ENCODE measurements at regions not wholly inside any gene's neighbourhood (a gene's known extent, or its start where the extent isn't known, plus 50 kb on each side); places are given as distances from the start of the nearest gene placed in this dataset.

- no peak for DNase-seq (ENCODE audit: low spot score)
- Histone ChIP-seq H3K36me3 (ENCODE audit: control insufficient read depth in 4 of 4, insufficient read depth in 3 of 4, low read depth in 1 of 4, low read length in 3 of 4) (no peaks in the 10 kb centered on the region), H3K27me3 (ENCODE audit: control insufficient read depth in 4 of 4, insufficient read depth in 4 of 4, low read length in 3 of 4) (no peaks in the 10 kb centered on the region), H3K9me3 (ENCODE audit: control insufficient read depth in 4 of 4, low read length in 3 of 4) (peaks cover 0 to 4% (median under 1%) of the 10 kb centered on the region in 4 donors), H3K4me1 (ENCODE audit: control insufficient read depth in 4 of 4, insufficient read depth in 4 of 4, low read length in 3 of 4) (no peaks in the 10 kb centered on the region), H3K4me3 (ENCODE audit: low read depth in 1 of 3, low read length in 3 of 3) (no peak overlapping the region), H3K27ac (ENCODE audit: low read depth in 1 of 2, low read length in 2 of 2) (no peak overlapping the region), H3K9ac (ENCODE audit: low read depth in 1 of 2, low read length in 2 of 2) (no peak overlapping the region)
- TF ChIP-seq MAX (IDR thresholded peaks at IDR 0.05) (no peak), ATF3 (IDR thresholded peaks at IDR 0.05) (no peak), GABPA (IDR thresholded peaks at IDR 0.05 in 1 of 2, conservative IDR thresholded peaks at IDR 0.05 in 1 of 2) (no peak), HNF4A (conservative IDR thresholded peaks at IDR 0.05) (no peak), TAF1 (conservative IDR thresholded peaks at IDR 0.05) (no peak), JUND (IDR thresholded peaks at IDR 0.05) (no peak), EGR1 (IDR thresholded peaks at IDR 0.05; ENCODE audit: low read depth in 2 of 2) (no peak)
- 82% methylated on average over 5 of the region's 5 CpGs for WGBS
These were observed 119.1 kb downstream of the LRATD1 start for GRCh38 chr2:14751581-14751980.

GRCh38 chr2:14752295-14752694 is 119.8 kb downstream of the LRATD1 start:
- H3K9me3 ChIP-seq (ENCODE audit: control insufficient read depth in 4 of 4, low read length in 3 of 4) = peaks cover 0 to 2% (median 0%) of the 10 kb centered on the region in 4 donors
- H3K9ac ChIP-seq (ENCODE audit: low read depth in 1 of 2, low read length in 2 of 2) = no peak overlapping the region
- H3K4me1 ChIP-seq (ENCODE audit: control insufficient read depth in 4 of 4, insufficient read depth in 4 of 4, low read length in 3 of 4) = no peaks in the 10 kb centered on the region
- H3K4me3 ChIP-seq (ENCODE audit: low read depth in 1 of 3, low read length in 3 of 3) = no peak overlapping the region
- WGBS = 72% methylated on average over 3 of the region's 3 CpGs
- H3K27ac ChIP-seq (ENCODE audit: low read depth in 1 of 2, low read length in 2 of 2) = no peak overlapping the region
- TF ChIP-seq CTCF (IDR thresholded peaks at IDR 0.05; ENCODE audit: low read depth, low read length, missing input control) = no peak
- TF ChIP-seq RAD21 (IDR thresholded peaks at IDR 0.05) = no peak
- TF ChIP-seq NR2F2 (IDR thresholded peaks at IDR 0.05) = no peak
- TF ChIP-seq ZBTB33 (IDR thresholded peaks at IDR 0.05) = no peak
- TF ChIP-seq TAF1 (conservative IDR thresholded peaks at IDR 0.05) = no peak
- TF ChIP-seq SP1 (IDR thresholded peaks at IDR 0.05) = no peak
- no peak for TF ChIP-seq MAX (IDR thresholded peaks at IDR 0.05)
- no peak for TF ChIP-seq YY1 (IDR thresholded peaks at IDR 0.05)
- no peak for TF ChIP-seq REST (IDR thresholded peaks at IDR 0.05)
- TF ChIP-seq RXRA (IDR thresholded peaks at IDR 0.05) = no peak
- no peak for TF ChIP-seq JUND (IDR thresholded peaks at IDR 0.05)
- TF ChIP-seq EGR1 (IDR thresholded peaks at IDR 0.05; ENCODE audit: low read depth in 2 of 2) = no peak
- TF ChIP-seq HNF4A (conservative IDR thresholded peaks at IDR 0.05) = no peak
- no peak for TF ChIP-seq ATF3 (IDR thresholded peaks at IDR 0.05)
- TF ChIP-seq HNF4G (IDR thresholded peaks at IDR 0.05) = no peak
- H3K36me3 ChIP-seq (ENCODE audit: control insufficient read depth in 4 of 4, insufficient read depth in 3 of 4, low read depth in 1 of 4, low read length in 3 of 4) = no peaks in the 10 kb centered on the region
- DNase-seq (ENCODE audit: low spot score) = no peak
- H3K27me3 ChIP-seq (ENCODE audit: control insufficient read depth in 4 of 4, insufficient read depth in 4 of 4, low read length in 3 of 4) = no peaks in the 10 kb centered on the region

Data from liver (tissue), 8 donors.